ENCODE measurements at regions not wholly inside any gene's neighbourhood (a gene's known extent, or its start where the extent isn't known, plus 50 kb on each side); places are given as distances from the start of the nearest gene placed in this dataset.

- Mint-ChIP-seq H3K27me3 (ENCODE audit: low read depth) (peaks cover 2% of the 10 kb centered on the region), H3K36me3 (ENCODE audit: insufficient read depth in 1 of 3, low read depth in 3 of 3) (no peaks in the 10 kb centered on the region; a peak in 1 of 7 replicates), H3K9me3 (no peaks in the 10 kb centered on the region), H3K4me3 (no peak overlapping the region), H3K27ac (no peak overlapping the region), H3K4me1 (no peaks in the 10 kb centered on the region; a peak in 2 of 4 replicates)
- no peak for DNase-seq
- H3K4me1 ChIP-seq (ENCODE audit: insufficient read depth, low read length), result no peaks in the 10 kb centered on the region
- no peaks in the 10 kb centered on the region for H4K20me1 ChIP-seq (ENCODE audit: control insufficient read depth, insufficient read depth, insufficient read length)
- H3K9me3 ChIP-seq (ENCODE audit: control insufficient read depth, low read depth, low read length), result no peaks in the 10 kb centered on the region
- no CpG with 5 or more reads among the region's 4 CpGs for WGBS (ENCODE audit: extremely low coverage, insufficient read length, low lambda C conversion rate)
- H4K8ac ChIP-seq (replicated peaks; ENCODE audit: insufficient read length, low read depth, low read length), result no peak overlapping the region
- H2BK20ac ChIP-seq (ENCODE audit: low read depth, low read length, poor library complexity, severe bottlenecking), result no peak overlapping the region
- H2BK120ac ChIP-seq (ENCODE audit: low read depth, low read length, poor library complexity, severe bottlenecking), result no peak overlapping the region
- H3K9ac ChIP-seq (ENCODE audit: extremely low read depth, insufficient read length, low read length), result no peak overlapping the region
- H3K23me2 ChIP-seq (ENCODE audit: insufficient read length, low read depth, low read length, poor library complexity, severe bottlenecking), result no peaks in the 10 kb centered on the region
- no peak overlapping the region for H3K23ac ChIP-seq (ENCODE audit: insufficient read length, low read depth, low read length)
- H4K5ac ChIP-seq (ENCODE audit: insufficient read length, low read depth, low read length), result no peak overlapping the region
- H3K27ac ChIP-seq (ENCODE audit: insufficient read length, low read depth, low read length), result no peak overlapping the region
- H2AK5ac ChIP-seq (ENCODE audit: insufficient read length, low read length), result no peak overlapping the region
- H3K56ac ChIP-seq (ENCODE audit: insufficient read length, low read depth, low read length), result no peak overlapping the region
- no peak overlapping the region for H3K14ac ChIP-seq (ENCODE audit: insufficient read depth, low read length)
- H3K4me2 ChIP-seq (ENCODE audit: insufficient read depth, insufficient read length, low read length), result no peak overlapping the region
- H3K18ac ChIP-seq (ENCODE audit: insufficient read length, low read depth, low read length), result no peak overlapping the region
- no peak overlapping the region for H4K91ac ChIP-seq (ENCODE audit: insufficient read length, low read depth, low read length)
- H3K4ac ChIP-seq (ENCODE audit: low read depth, low read length), result no peak overlapping the region
- no peak overlapping the region for H2BK12ac ChIP-seq (ENCODE audit: insufficient read length, low read depth, low read length)
- H3K79me2 ChIP-seq (ENCODE audit: insufficient read depth, low read length), result no peaks in the 10 kb centered on the region
- no peak overlapping the region for H2AFZ ChIP-seq (ENCODE audit: low read length)
- no peaks in the 10 kb centered on the region for H3K79me1 ChIP-seq (ENCODE audit: insufficient read depth, low read depth, low read length, poor library complexity, severe bottlenecking)
- no peak overlapping the region for H3T11ph ChIP-seq (ENCODE audit: low read length)
- H2BK15ac ChIP-seq (ENCODE audit: low read depth, low read length), result no peak overlapping the region
- H2BK5ac ChIP-seq (ENCODE audit: insufficient read length, low read length), result no peak overlapping the region
- no peak for TF ChIP-seq CTCF (conservative IDR thresholded peaks at IDR 0.05)
- H3K27me3 ChIP-seq (ENCODE audit: insufficient read depth, low read length), result no peaks in the 10 kb centered on the region
These were observed 172.5 kb upstream of the CPEB2 start for GRCh38 chr4:14829795-14830194.

All from H9 (cell line).